Transverse colon (tissue), 4 donors: ENCODE measurements at regions not wholly inside any gene's neighbourhood (a gene's known extent, or its start where the extent isn't known, plus 50 kb on each side); places are given as distances from the start of the nearest gene placed in this dataset.

Experiments used
- EP300 ChIP-seq: sonication (generic); formaldehyde crosslinking; IDR thresholded peaks from one replicate; pipeline ENCODE4 v1.6.1; 2017; ENCODE audit warnings: antibody characterized with exemption, low read depth
- POLR2A ChIP-seq: fragments of 450-650 bp; IDR thresholded peaks from one replicate; pipeline ENCODE4 v1.6.1; 2016; ENCODE audit warnings: antibody characterized with exemption, mild to moderate bottlenecking, moderate library complexity
- POLR2AphosphoS5 ChIP-seq, 3 donors: sonication (generic); formaldehyde crosslinking; IDR thresholded peaks; one replicate each; pipeline ENCODE4 v1.6.1; 2016; ENCODE audit warnings: antibody characterized with exemption in 3 of 3
- TF ChIP-seq, protein P1 (sequence below), 5 experiments: fragments of 200-600 bp in 3 of 5; fragments of 450-650 bp in 2 of 5; sonication (generic) in 3 of 5; IDR thresholded peaks; 1 replicate in 2 of 5; 2 replicates in 3 of 5; pipeline ENCODE4 v1.5.1; 2016 to 2017; ENCODE audit warnings: antibody characterized with exemption in 5 of 5, inconsistent platforms in 3 of 5, mild to moderate bottlenecking in 2 of 5, moderate library complexity in 1 of 5

DNA sequence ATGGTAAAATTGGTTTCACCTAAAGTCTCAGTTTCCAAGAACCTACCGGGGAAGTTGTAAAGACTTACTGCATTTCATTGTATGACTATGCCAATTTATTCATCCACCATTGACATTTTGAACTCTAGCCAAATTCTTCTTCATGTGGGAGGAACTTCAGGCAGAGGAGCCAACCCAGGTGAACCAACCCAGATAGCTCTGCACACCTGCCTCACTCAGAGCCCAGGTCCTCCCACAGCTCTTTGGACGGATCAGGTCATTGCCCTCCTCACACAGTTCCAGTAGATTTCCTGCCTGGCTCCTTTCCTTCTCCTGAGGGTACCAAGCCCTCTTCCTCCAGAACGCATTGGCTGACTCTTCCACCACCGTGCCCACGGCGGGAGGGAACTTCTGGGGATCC, 121.7 kb downstream of the DTL start:
- TF ChIP-seq POLR2A (no peak), EP300 (no peak), POLR2AphosphoS5 (IDR thresholded peaks at IDR 0.05) (no peak)
- TF ChIP-seq, protein P1, sequence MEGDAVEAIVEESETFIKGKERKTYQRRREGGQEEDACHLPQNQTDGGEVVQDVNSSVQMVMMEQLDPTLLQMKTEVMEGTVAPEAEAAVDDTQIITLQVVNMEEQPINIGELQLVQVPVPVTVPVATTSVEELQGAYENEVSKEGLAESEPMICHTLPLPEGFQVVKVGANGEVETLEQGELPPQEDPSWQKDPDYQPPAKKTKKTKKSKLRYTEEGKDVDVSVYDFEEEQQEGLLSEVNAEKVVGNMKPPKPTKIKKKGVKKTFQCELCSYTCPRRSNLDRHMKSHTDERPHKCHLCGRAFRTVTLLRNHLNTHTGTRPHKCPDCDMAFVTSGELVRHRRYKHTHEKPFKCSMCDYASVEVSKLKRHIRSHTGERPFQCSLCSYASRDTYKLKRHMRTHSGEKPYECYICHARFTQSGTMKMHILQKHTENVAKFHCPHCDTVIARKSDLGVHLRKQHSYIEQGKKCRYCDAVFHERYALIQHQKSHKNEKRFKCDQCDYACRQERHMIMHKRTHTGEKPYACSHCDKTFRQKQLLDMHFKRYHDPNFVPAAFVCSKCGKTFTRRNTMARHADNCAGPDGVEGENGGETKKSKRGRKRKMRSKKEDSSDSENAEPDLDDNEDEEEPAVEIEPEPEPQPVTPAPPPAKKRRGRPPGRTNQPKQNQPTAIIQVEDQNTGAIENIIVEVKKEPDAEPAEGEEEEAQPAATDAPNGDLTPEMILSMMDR (IDR thresholded peaks at IDR 0.05): no peak
